Small intestine (tissue), 7 donors: ENCODE measurements at regions not wholly inside any gene's neighbourhood (a gene's known extent, or its start where the extent isn't known, plus 50 kb on each side); places are given as distances from the start of the nearest gene placed in this dataset.

Source experiments
- DNase-seq, 2 donors: peaks; one replicate each; pipeline versions ENCODE4 v3.0.0 to v3.0.0-alpha.2; 2013
- FAIRE-seq: peaks from 2 replicates; lab custom pipeline; 2012; peaks lifted over from hg19 to GRCh38; lab: Jason Lieb, UNC
- H3K27ac ChIP-seq, 3 donors: one replicate each; pipeline ENCODE4 v1.5.1; 2013; ENCODE audit warnings: low read length in 2 of 3, mild to moderate bottlenecking in 2 of 3, control low read depth in 1 of 3, inconsistent platforms in 1 of 3, low read depth in 1 of 3, moderate library complexity in 1 of 3
- H3K27me3 ChIP-seq, 3 donors: one replicate each; pipeline ENCODE4 v1.6.1; 2013; ENCODE audit warnings: low read length in 3 of 3, inconsistent platforms in 1 of 3; ENCODE audit not compliant: control insufficient read depth in 3 of 3, insufficient read depth in 3 of 3
- H3K36me3 ChIP-seq, 3 donors: one replicate each; pipeline ENCODE4 v1.6.1; 2013; ENCODE audit warnings: low read length in 3 of 3, inconsistent platforms in 1 of 3, low read depth in 1 of 3, mild to moderate bottlenecking in 1 of 3, moderate library complexity in 1 of 3; ENCODE audit not compliant: control insufficient read depth in 3 of 3, insufficient read depth in 2 of 3
- H3K4me1 ChIP-seq, 3 donors: one replicate each; pipeline ENCODE4 v1.6.1; 2013; ENCODE audit warnings: low read length in 2 of 3, inconsistent platforms in 1 of 3, low read depth in 1 of 3, mild to moderate bottlenecking in 1 of 3, moderate library complexity in 1 of 3; ENCODE audit not compliant: control insufficient read depth in 3 of 3, insufficient read depth in 2 of 3
- H3K4me3 ChIP-seq, 3 donors: one replicate each; pipeline ENCODE4 v1.5.1; 2013; ENCODE audit warnings: low read length in 3 of 3, control low read depth in 1 of 3, inconsistent platforms in 1 of 3, low read depth in 1 of 3, mild to moderate bottlenecking in 1 of 3, moderate library complexity in 1 of 3
- H3K9me3 ChIP-seq, 2 donors: one replicate each; pipeline ENCODE4 v1.6.1; 2013; ENCODE audit warnings: low read depth in 1 of 2, low read length in 1 of 2; ENCODE audit not compliant: control insufficient read depth in 2 of 2, insufficient read depth in 1 of 2
- WGBS, 3 donors: extraction: QIAGEN DNeasy Blood & Tissue Kit; methylation state at CpG; one replicate each; pipeline ENCODE4 v1.1.7; 2013; 5-methylcytosine and 5-hydroxymethylcytosine counted together
- donor health status: healthy with polysubstance abuse.
- donor health status: control.
- donor health status: control.
- donor health status: Bipolar disorder and iron deficiency.
- donor health status: healthy.

DNA sequence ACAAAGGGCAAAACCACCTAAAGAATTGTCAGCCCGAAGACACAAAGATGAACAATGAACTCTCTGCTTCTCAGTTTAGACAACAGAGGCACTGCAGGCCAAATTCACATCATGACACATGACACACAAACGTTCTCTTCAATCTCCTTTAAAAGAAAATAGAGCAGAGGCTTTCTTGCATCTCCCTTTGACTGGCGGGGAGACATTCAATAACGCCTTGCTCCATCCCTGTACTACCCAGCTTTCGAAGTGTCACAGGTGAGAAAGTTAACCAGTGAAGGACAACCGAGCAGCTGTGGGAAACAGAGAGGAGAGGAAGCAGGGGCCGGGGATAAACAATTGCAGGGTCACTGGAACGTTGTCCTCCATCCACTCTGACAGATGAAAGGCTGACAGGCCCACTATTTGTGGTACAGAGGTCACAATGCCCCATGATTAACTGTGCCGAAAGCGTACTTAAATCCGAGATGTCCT is 130.8 kb downstream of the PHLDA1 start:
- FAIRE-seq: no peak
- no peak overlapping the region for H3K27ac ChIP-seq
- H3K9me3 ChIP-seq: no peaks in the 10 kb centered on the region
- H3K36me3 ChIP-seq: no peaks in the 10 kb centered on the region
- H3K27me3 ChIP-seq: no peaks in the 10 kb centered on the region
- no peak for DNase-seq
- no peak overlapping the region for H3K4me3 ChIP-seq
- no peaks in the 10 kb centered on the region for H3K4me1 ChIP-seq
- WGBS, 3 donors: 77 to 82% (median 78%) methylated on average over 11 of the region's 11 CpGs

- H3K4me3 ChIP-seq: no peak overlapping the region
- FAIRE-seq (no peak), DNase-seq (no peak)
- 69 to 87% (median 83%) methylated on average over 5 of the region's 5 CpGs for WGBS, 3 donors
- no peaks in the 10 kb centered on the region for H3K4me1 ChIP-seq
- H3K27ac ChIP-seq: no peak overlapping the region
- no peaks in the 10 kb centered on the region for H3K9me3 ChIP-seq
- H3K27me3 ChIP-seq: no peaks in the 10 kb centered on the region
- H3K36me3 ChIP-seq: no peaks in the 10 kb centered on the region
Observed at GRCh38 chr12:75900226-75900625, 131.3 kb downstream of the PHLDA1 start.

- 93 to 95% (median 94%) methylated on average over 4 of the region's 4 CpGs for WGBS, 3 donors
- FAIRE-seq (no peak), DNase-seq (no peak)
- no peaks in the 10 kb centered on the region for H3K4me1 ChIP-seq
- no peaks in the 10 kb centered on the region for H3K27me3 ChIP-seq
- no peaks in the 10 kb centered on the region for H3K9me3 ChIP-seq
- no peaks in the 10 kb centered on the region for H3K36me3 ChIP-seq
- H3K4me3 ChIP-seq: no peak overlapping the region
- H3K27ac ChIP-seq: no peak overlapping the region
Observed at GRCh38 chr12:75894965-75895754, 136.4 kb downstream of the PHLDA1 start.

DNA sequence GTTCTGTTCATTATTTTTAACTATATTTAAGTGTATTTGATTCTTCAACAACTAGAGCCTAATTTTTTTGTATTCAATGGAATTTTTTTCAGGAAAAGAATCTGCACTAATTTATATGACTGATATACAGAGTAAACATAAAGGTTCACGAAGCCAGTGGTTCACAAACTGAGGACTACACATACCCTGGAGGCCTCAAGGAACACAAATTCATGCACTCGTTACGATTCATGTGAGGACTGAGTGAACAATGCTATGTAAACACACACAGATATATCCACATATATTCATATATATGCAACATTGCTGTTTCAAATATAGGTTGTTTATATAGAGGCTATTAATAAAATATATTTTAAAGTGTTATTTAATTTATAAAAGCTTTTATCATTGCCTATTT is 137.8 kb downstream of the PHLDA1 start:
- Histone ChIP-seq H3K4me1 (no peaks in the 10 kb centered on the region), H3K4me3 (no peak overlapping the region), H3K36me3 (no peaks in the 10 kb centered on the region), H3K9me3 (no peaks in the 10 kb centered on the region), H3K27ac (no peak overlapping the region), H3K27me3 (no peaks in the 10 kb centered on the region)
- DNase-seq: no peak
- 91 to 95% (median 93%) methylated on average over 3 of the region's 3 CpGs for WGBS, 3 donors
- no peak for FAIRE-seq

- Histone ChIP-seq H3K27ac (no peak overlapping the region), H3K27me3 (no peaks in the 10 kb centered on the region), H3K9me3 (no peaks in the 10 kb centered on the region), H3K36me3 (no peaks in the 10 kb centered on the region), H3K4me3 (no peak overlapping the region), H3K4me1 (no peaks in the 10 kb centered on the region)
- FAIRE-seq (no peak), DNase-seq (no peak)
- WGBS, 3 donors: 66 to 78% (median 72%) methylated on average over 4 to 5 of the region's 5 CpGs
Observed at GRCh38 chr12:75892731-75893408, 138.7 kb downstream of the PHLDA1 start.

DNA sequence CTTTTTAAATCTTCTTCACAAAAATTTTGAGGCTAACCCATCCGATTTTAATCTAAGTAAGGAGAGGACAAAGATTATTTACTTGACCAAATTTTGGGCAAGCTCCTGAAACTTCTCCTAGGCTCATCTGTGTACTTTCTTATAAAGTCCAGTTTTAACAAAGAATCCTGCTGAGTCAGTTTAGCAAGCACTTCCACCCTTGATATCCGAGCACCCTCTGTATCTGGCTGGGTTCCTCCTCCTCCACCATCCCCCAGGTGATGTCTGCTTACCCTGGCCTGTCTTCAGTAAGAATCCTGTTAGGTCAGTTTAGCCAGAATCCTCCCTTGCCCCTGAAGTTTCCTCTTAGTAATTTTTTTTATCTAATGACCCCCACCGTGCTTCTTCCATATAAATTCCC is 140.5 kb downstream of the PHLDA1 start:
- no peak overlapping the region for H3K27ac ChIP-seq
- no peaks in the 10 kb centered on the region for H3K9me3 ChIP-seq
- H3K27me3 ChIP-seq: no peaks in the 10 kb centered on the region
- H3K4me3 ChIP-seq: no peak overlapping the region
- no peak for FAIRE-seq
- H3K4me1 ChIP-seq: no peaks in the 10 kb centered on the region
- H3K36me3 ChIP-seq: no peaks in the 10 kb centered on the region
- 65 to 79% (median 75%) methylated on average over 3 of the region's 3 CpGs for WGBS, 3 donors
- DNase-seq: no peak

- Histone ChIP-seq H3K4me1 (no peaks in the 10 kb centered on the region), H3K9me3 (no peaks in the 10 kb centered on the region), H3K27ac (no peak overlapping the region), H3K27me3 (no peaks in the 10 kb centered on the region), H3K36me3 (no peaks in the 10 kb centered on the region), H3K4me3 (no peak overlapping the region)
- no peak for FAIRE-seq
- DNase-seq: no peak
- WGBS, 3 donors: 87 to 94% (median 87%) methylated on average over 2 of the region's 2 CpGs
Observed at GRCh38 chr12:75890660-75891059, 140.9 kb downstream of the PHLDA1 start.

- no peaks in the 10 kb centered on the region for H3K9me3 ChIP-seq
- H3K27ac ChIP-seq: no peak overlapping the region
- no peaks in the 10 kb centered on the region for H3K27me3 ChIP-seq
- DNase-seq (no peak), FAIRE-seq (no peak)
- H3K4me3 ChIP-seq: no peak overlapping the region
- no peaks in the 10 kb centered on the region for H3K4me1 ChIP-seq
- no peaks in the 10 kb centered on the region for H3K36me3 ChIP-seq
Observed at GRCh38 chr12:75890141-75890540, 141.4 kb downstream of the PHLDA1 start.
